Neural cell (in vitro differentiated cells): ENCODE measurements at regions not wholly inside any gene's neighbourhood (a gene's known extent, or its start where the extent isn't known, plus 50 kb on each side); places are given as distances from the start of the nearest gene placed in this dataset.

Source experiments
- H2AFZ ChIP-seq: fragments of 200-600, 300-800 bp; sonication (generic), shearing (Covaris generic); 2 replicates; pipeline ENCODE4 v1.6.0; 2014; ENCODE audit warnings: low read depth, mild to moderate bottlenecking, antibody characterized with exemption, low read length, moderate library complexity
- H3F3A ChIP-seq: fragments of 200-600 bp; shearing (Covaris generic); 2 replicates; pipeline ENCODE4 v1.6.1; 2016; ENCODE audit warnings: mild to moderate bottlenecking, moderate library complexity, mixed read lengths, antibody characterized with exemption, low read length; ENCODE audit not compliant: insufficient read depth, poor library complexity, severe bottlenecking
- H3K27ac ChIP-seq: fragments of 200-600, 300-800 bp; sonication (generic), shearing (Covaris generic); 2 replicates; pipeline ENCODE4 v1.5.1; 2014; ENCODE audit warnings: mild to moderate bottlenecking, low read length, moderate library complexity
- H3K27me3 ChIP-seq: fragments of 300-800, 200-600 bp; sonication (generic), shearing (Covaris generic); 2 replicates; pipeline ENCODE4 v1.6.0; 2014; ENCODE audit warnings: mild to moderate bottlenecking, low read depth, low read length, moderate library complexity; ENCODE audit not compliant: insufficient read depth
- H3K36me3 ChIP-seq: fragments of 300-800, 200-600 bp; sonication (generic), shearing (Covaris generic); 2 replicates; pipeline ENCODE4 v1.5.1; 2014; ENCODE audit warnings: mild to moderate bottlenecking, antibody characterized with exemption, low read length, moderate library complexity; ENCODE audit not compliant: insufficient read depth
- H3K4me2 ChIP-seq: fragments of 300-800, 200-600 bp; sonication (generic), shearing (Covaris generic); 2 replicates; pipeline ENCODE4 v1.6.0; 2014; ENCODE audit warnings: mild to moderate bottlenecking, low read length
- H3K4me3 ChIP-seq: fragments of 300-800, 200-600 bp; sonication (generic), shearing (Covaris generic); 2 replicates; pipeline ENCODE4 v1.5.1; 2014; ENCODE audit warnings: mild to moderate bottlenecking, low read length, moderate library complexity
- H3K79me2 ChIP-seq: fragments of 200-600 bp; shearing (Covaris generic); replicated peaks from 2 replicates; pipeline ENCODE4 v1.6.0; 2014; ENCODE audit warnings: mild to moderate bottlenecking, low read length, moderate library complexity; ENCODE audit not compliant: insufficient read depth
- H3K9ac ChIP-seq: fragments of 300-800, 200-600 bp; sonication (generic), shearing (Covaris generic); 2 replicates; pipeline ENCODE4 v1.6.1; 2016; ENCODE audit warnings: mild to moderate bottlenecking, low read length, mixed read lengths
- H3K9me2 ChIP-seq: fragments of 200-600 bp; shearing (Covaris generic); 2 replicates; pipeline ENCODE4 v1.6.1; 2016; ENCODE audit warnings: mild to moderate bottlenecking, low read length, mixed read lengths; ENCODE audit not compliant: insufficient read depth
- H3K9me3 ChIP-seq: fragments of 200-600, 300-800 bp; sonication (generic), shearing (Covaris generic); 2 replicates; pipeline ENCODE4 v1.6.1; 2016; ENCODE audit warnings: mild to moderate bottlenecking, mixed run types, low read length, moderate library complexity, mixed read lengths
- H4K20me1 ChIP-seq: fragments of 200-600 bp; shearing (Covaris generic); 2 replicates; pipeline ENCODE4 v1.6.1; 2016; ENCODE audit warnings: mild to moderate bottlenecking, mixed run types; ENCODE audit not compliant: insufficient read depth
- EP300 ChIP-seq: fragments of 450-650 bp; conservative IDR thresholded peaks from 2 replicates; pipeline ENCODE4 v1.6.1; 2014; ENCODE audit warnings: antibody characterized with exemption, mild to moderate bottlenecking, moderate library complexity; ENCODE audit not compliant: poor library complexity, severe bottlenecking
- EZH2 ChIP-seq: fragments of 200-600, 300-800 bp; shearing (Covaris generic), sonication (generic); IDR thresholded peaks from 2 replicates; pipeline ENCODE4 v1.6.1; 2014; ENCODE audit warnings: antibody characterized with exemption, low read length, borderline replicate concordance, mild to moderate bottlenecking; ENCODE audit not compliant: insufficient read depth, poor library complexity, severe bottlenecking
- MXI1 ChIP-seq: fragments of 450-650 bp; conservative IDR thresholded peaks from 2 replicates; pipeline ENCODE4 v1.6.1; 2014; ENCODE audit warnings: antibody characterized with exemption, mild to moderate bottlenecking; ENCODE audit not compliant: poor library complexity, severe bottlenecking
- POLR2AphosphoS5 ChIP-seq: IDR thresholded peaks from 2 replicates; pipeline ENCODE4 v1.6.1; 2012
- RAD21 ChIP-seq: fragments of 450-650 bp; conservative IDR thresholded peaks from 2 replicates; pipeline ENCODE4 v1.6.1; 2014; ENCODE audit warnings: antibody characterized with exemption, mild to moderate bottlenecking, moderate library complexity
- SMC3 ChIP-seq: fragments of 450-650 bp; conservative IDR thresholded peaks from 2 replicates; pipeline ENCODE4 v1.6.1; 2014; ENCODE audit warnings: antibody characterized with exemption, mild to moderate bottlenecking, moderate library complexity; ENCODE audit not compliant: poor library complexity
- TAF1 ChIP-seq: IDR thresholded peaks from 2 replicates; pipeline ENCODE4 v1.6.1; 2012; ENCODE audit warnings: low read depth
- TF ChIP-seq, protein P1 (sequence below): fragments of 450-650 bp; IDR thresholded peaks from 2 replicates; pipeline ENCODE4 v1.5.1; 2014; ENCODE audit warnings: antibody characterized with exemption, mild to moderate bottlenecking, moderate library complexity; ENCODE audit not compliant: poor library complexity, severe bottlenecking
- TF ChIP-seq, protein P2 (sequence below): IDR thresholded peaks from 2 replicates; pipeline ENCODE4 v1.6.1; 2012; ENCODE audit warnings: borderline replicate concordance

DNA sequence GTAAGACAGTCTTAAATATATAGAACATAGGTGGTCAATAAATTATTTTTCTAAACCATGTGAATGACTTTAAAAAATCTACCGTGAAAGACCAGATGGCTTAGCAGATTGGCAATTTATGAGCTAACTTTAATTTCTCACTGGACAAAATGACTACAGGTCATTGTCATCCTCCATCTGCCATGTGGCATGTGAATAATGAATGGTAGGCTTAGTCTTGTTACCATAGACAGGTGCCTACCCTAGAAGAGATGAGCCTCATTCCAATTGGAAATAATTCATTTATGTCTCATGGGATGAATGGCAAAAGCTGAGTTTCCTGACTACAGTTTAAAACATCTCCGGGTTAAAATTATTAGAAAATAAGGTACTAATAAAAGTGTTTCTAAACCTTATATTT is 1043.3 kb downstream of the FAT4 start:
- Histone ChIP-seq H3K9me2 (no peaks in the 10 kb centered on the region), H3K9me3 (no peaks in the 10 kb centered on the region), H4K20me1 (no peaks in the 10 kb centered on the region), H3K4me3 (no peak overlapping the region), H3K79me2 (no peaks in the 10 kb centered on the region), H3F3A (no peaks in the 10 kb centered on the region), H3K27ac (no peak overlapping the region), H3K27me3 (no peaks in the 10 kb centered on the region), H3K4me2 (no peak overlapping the region), H3K36me3 (no peaks in the 10 kb centered on the region), H2AFZ (no peak overlapping the region), H3K9ac (no peak overlapping the region)
- no peak for TF ChIP-seq RAD21
- no peak for TF ChIP-seq MXI1
- TF ChIP-seq EZH2, result no peak
- TF ChIP-seq EP300, result no peak
- TF ChIP-seq SMC3, result no peak
- no peak for TF ChIP-seq TAF1
- TF ChIP-seq, protein P1, sequence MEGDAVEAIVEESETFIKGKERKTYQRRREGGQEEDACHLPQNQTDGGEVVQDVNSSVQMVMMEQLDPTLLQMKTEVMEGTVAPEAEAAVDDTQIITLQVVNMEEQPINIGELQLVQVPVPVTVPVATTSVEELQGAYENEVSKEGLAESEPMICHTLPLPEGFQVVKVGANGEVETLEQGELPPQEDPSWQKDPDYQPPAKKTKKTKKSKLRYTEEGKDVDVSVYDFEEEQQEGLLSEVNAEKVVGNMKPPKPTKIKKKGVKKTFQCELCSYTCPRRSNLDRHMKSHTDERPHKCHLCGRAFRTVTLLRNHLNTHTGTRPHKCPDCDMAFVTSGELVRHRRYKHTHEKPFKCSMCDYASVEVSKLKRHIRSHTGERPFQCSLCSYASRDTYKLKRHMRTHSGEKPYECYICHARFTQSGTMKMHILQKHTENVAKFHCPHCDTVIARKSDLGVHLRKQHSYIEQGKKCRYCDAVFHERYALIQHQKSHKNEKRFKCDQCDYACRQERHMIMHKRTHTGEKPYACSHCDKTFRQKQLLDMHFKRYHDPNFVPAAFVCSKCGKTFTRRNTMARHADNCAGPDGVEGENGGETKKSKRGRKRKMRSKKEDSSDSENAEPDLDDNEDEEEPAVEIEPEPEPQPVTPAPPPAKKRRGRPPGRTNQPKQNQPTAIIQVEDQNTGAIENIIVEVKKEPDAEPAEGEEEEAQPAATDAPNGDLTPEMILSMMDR, result no peak
- TF ChIP-seq, protein P2, sequence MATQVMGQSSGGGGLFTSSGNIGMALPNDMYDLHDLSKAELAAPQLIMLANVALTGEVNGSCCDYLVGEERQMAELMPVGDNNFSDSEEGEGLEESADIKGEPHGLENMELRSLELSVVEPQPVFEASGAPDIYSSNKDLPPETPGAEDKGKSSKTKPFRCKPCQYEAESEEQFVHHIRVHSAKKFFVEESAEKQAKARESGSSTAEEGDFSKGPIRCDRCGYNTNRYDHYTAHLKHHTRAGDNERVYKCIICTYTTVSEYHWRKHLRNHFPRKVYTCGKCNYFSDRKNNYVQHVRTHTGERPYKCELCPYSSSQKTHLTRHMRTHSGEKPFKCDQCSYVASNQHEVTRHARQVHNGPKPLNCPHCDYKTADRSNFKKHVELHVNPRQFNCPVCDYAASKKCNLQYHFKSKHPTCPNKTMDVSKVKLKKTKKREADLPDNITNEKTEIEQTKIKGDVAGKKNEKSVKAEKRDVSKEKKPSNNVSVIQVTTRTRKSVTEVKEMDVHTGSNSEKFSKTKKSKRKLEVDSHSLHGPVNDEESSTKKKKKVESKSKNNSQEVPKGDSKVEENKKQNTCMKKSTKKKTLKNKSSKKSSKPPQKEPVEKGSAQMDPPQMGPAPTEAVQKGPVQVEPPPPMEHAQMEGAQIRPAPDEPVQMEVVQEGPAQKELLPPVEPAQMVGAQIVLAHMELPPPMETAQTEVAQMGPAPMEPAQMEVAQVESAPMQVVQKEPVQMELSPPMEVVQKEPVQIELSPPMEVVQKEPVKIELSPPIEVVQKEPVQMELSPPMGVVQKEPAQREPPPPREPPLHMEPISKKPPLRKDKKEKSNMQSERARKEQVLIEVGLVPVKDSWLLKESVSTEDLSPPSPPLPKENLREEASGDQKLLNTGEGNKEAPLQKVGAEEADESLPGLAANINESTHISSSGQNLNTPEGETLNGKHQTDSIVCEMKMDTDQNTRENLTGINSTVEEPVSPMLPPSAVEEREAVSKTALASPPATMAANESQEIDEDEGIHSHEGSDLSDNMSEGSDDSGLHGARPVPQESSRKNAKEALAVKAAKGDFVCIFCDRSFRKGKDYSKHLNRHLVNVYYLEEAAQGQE, result no peak
- TF ChIP-seq POLR2AphosphoS5, result no peak

DNA sequence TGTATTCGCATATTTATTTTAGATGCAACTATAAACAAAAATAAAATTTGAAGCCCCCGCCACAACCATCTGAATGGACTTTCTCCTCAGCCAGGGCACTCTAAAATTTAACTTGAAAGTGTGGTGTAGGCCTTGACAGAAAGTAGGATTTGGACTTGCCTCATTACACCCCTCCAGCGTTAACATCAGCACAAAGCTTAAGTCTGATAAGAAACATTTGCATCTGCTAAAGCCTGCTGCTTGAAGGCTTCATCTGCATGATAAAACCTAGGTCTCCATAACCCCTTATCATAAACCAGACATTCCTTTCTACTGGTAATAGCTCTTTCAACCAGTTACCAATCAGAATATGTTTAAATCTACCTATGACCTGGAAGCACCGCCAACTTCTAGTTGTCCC is 1046.5 kb downstream of the FAT4 start:
- TF ChIP-seq EP300, result no peak
- TF ChIP-seq SMC3, result no peak
- no peak for TF ChIP-seq TAF1
- no peak for TF ChIP-seq EZH2
- no peak for TF ChIP-seq MXI1
- H3K4me3 ChIP-seq, result no peak overlapping the region
- H3K36me3 ChIP-seq, result no peaks in the 10 kb centered on the region
- no peaks in the 10 kb centered on the region for H3K9me2 ChIP-seq
- H3K27me3 ChIP-seq, result no peaks in the 10 kb centered on the region
- no peaks in the 10 kb centered on the region for H4K20me1 ChIP-seq
- no peak overlapping the region for H3K9ac ChIP-seq
- no peaks in the 10 kb centered on the region for H3F3A ChIP-seq
- no peak overlapping the region for H3K27ac ChIP-seq
- H3K9me3 ChIP-seq, result no peaks in the 10 kb centered on the region
- H3K4me2 ChIP-seq, result no peak overlapping the region
- no peaks in the 10 kb centered on the region for H3K79me2 ChIP-seq
- H2AFZ ChIP-seq, result no peak overlapping the region
